ENCODE measurements at regions not wholly inside any gene's neighbourhood (a gene's known extent, or its start where the extent isn't known, plus 50 kb on each side); places are given as distances from the start of the nearest gene placed in this dataset.
"Not testable (repeated sequence)": the region's sequence is repeated elsewhere in the genome, so short reads cannot be mapped to it uniquely, and the experiment has no call there.

DNA sequence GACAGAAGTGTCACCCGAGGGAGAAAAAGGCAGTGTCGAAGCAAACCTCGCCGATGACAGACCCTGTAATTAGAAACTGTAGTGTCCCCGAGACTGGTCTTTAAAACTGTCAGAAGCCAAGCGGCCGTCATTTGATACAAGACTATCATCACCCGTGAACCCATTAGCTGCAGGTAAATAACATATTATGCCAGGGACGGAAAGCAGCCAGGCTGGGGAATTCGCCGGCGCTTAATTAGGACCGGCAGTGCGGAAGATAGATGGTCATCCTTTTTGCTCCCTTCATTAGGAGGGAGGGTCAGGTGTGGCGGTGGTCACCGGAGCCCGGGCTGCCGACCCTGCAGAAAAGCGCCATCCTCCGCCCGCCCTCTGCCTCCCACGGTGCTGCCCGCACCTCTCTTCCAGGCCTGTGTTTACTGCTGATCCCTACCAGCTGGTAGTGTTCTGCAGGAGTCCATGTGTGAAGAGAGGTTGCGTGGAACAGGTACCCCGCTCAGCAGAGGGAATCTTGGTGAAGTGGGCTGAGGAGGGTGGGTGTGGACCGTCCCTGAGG is 109.4 kb upstream of the GSE1 start:
- no peak for DNase-seq

DNA sequence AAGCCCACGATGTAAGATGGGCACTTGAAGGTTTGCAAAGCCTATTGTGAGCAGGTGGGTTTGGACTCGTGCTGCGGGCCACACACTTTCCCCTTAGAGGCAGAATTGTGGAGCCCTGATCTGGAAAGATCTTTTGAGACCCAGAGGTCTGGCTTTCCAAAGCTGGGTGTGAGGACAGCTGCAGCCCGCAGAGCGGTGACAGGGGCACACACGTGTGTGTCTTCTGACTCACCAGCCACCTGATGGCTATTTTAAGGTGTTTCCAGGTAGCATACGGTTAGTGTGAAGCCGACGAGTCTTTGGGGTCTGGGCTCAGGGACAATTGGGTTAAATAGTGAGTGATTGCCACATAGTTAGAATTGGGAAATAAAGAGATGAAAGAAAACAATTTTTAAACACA is 108.9 kb upstream of the GSE1 start:
- DNase-seq = no peak

DNA sequence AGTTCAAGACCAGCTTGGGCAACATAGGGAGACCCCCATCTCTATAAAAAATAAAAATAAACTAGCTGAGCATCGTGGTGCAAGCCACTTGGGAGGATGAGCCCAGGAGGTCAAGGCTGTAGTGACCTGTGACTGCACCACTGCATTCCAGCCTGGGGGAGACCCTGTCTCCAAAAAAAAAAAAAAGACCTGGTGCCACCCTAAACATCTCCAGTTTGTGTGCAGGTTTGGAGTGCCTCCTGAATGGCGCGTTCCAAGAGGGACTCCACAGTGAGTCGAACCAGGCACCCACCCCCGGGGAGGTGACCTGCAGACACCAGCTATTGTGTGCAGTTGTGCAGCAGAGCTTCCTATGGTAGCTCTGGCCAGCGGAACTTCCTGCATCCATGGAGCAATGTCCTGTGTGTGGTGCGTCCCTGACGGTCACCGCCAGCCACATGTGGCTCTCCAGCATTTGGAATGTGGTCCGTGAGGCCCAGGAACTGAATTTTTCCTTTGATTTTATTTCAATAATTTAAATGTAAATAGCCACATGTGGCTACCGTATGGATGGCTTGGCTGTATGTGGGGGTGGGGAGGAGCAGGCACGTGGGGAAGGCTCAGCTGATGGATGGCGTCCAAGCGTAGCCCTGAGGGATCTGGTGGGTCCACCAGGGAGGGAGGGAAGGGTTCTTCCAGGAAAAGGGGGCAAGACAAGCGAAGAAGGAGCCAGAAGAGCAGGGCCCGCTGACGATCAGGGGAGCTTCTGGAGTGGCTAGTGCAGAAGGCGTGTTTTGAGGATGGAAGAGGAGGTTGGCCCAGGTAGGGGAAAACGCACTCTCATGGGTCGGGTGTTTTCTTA is 107.1 kb upstream of the GSE1 start:
- DNase-seq = no peak

DNA sequence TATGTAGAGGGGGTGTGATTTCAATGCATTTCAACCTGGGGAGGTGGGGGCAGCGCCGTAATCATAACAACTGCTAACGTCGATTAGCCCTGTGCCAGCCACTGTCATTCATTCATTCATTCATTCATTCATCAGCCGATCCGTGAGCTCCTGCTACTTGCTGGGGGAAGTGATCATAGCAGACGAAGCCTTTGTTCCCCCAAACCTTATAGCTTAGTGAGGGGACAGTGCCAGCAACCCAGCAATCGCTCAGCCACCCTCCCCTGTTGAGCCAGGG is 106.5 kb upstream of the GSE1 start:
- DNase-seq = no peak

DNA sequence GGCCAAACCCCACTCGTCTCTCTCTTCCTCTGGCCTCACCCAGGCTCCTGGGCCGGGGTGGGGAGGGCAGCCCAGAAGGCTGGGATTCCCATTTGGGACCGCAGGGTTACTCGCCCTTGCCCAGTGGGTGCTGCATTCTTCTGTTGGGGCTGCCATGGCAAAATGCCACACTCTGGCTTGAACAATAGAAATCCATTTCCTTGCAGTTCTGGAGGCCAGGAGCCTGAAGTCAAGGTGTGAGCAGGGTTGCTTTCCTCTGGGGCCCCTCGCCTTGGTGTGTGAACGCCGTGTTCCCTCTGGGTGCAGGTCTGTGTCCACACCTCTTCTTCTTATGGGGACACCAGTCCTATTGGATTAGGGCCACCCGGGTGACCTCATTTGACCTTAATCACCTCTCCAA is 105.8 kb upstream of the GSE1 start:
- no peak for DNase-seq

DNA sequence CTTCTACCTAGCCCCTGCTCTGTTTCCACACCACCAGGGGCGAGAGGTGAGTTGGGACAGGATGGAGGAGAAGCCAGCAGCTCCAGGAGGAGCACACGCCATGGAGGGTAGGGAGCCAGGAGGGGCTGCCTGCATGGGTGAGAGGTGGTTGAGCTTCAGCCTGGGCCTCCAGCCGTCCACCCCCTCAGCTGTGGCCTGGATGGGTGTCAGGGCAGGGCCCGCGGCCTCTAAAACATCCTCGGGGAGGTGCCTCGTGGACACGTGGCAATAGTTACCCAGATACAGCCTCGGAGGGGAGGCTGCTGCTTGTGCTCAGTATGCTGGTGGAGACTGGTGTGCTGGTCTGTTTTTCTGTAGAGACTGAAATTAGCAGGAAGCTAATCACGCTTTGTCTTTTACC is 104.7 kb upstream of the GSE1 start:
- DNase-seq = no peak

DNA sequence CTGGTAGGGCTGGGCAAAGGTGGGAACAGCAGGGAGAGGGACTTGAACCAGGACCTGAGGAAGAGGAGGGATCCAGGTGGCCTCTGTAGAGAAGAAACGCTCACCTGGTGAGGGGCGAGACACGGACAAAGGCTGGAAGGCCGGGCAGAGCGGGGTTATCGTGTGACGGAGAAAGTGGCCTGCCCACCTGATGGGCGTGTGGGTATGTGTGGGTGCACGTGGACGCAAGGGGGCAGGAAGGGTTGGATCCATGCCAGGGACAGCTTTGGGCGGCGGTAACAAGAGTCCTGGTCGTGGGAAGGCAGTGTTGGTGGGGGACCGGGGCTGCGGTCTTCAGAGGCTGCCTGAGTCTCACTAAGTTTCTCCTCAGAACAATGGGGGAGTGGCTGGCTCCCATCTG is 104.1 kb upstream of the GSE1 start:
- DNase-seq = no peak

DNA sequence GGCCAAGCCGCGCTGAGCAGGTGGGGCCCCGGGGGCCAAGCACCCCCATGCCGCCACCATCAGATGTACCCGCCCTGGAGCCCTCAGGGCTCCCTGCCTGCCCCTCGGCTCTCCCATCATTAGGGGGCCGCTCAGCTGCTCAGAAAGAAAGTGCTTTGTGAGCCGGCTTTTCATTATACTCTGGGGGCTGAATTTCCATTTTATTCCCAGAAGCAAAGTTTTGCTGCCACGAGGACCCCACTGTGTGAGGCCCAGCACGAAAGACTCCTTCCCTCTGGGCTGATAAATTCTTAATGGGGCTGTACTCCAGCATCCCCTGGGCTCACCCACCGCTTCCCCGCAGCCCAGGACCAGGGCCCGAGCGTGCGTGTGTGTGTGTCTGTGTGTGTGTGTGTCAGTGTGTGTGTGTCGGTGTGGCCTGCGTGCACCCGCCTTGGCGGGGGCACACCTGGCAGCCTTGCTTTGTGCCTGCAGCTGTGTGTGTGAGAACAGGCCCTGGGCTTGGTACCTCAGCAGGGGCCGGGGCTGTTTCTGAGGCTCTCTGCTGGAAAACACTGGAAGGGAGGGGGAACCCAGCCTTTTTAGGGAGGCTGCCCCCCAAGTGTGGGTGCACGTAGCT is 103.0 kb upstream of the GSE1 start:
- no peak for DNase-seq

DNA sequence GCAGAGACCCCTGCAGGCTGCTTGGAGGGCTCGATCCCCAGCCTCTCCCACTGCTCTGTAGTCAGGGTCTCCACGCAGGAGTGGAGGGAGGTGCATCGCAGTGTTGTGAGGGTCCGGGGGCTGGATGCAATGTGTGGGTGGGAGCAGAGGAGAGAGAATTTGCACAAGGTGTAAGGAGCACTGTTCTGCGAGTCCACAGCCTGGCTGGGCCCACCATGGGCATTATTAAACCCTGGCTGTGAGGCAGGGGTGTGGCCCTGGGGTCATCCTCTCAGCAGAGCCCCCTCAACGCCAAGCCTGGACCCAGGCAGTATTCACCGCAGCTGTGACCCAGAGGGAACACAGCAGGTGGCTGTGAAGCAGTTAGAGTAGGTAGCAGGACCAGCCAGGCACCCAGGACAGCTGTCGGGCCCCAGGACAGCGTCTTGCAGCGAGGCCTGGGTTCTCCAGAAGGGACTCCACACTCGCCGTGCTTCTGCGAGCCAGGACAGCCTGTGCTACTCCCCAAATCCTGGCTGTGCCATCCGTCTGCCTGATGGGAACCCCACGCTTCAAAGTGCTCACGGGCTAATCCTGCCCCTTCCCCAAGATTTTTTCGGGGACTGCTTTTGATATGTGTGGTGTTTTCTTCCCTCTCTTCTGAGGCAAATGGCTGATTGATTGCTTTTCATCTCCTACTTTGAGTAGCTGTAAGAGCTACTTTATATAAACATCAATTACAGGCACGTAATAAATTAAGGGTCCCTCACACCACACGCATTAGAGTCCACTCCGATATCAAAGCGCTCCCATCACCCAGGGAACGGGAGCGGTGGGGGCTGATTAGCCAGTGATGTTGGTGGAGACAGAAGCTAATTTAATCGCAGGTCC is 100.9 kb upstream of the GSE1 start:
- no peak for DNase-seq

DNA sequence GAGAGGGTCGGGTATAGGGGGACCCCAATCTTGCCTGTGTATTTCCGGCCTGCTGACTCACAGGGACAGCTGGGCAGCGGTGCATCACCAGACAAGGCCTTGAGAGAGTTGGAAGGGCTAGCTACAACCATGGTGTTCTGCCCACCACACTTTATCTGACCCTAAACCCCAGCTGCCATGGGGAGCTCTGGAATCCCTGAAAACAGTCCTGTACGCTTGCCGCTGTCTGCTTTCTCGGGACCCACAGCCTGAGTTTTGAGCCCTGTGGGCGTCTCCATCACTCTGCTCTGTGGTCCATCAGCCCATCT is 100.4 kb upstream of the GSE1 start:
- no peak for DNase-seq

DNA sequence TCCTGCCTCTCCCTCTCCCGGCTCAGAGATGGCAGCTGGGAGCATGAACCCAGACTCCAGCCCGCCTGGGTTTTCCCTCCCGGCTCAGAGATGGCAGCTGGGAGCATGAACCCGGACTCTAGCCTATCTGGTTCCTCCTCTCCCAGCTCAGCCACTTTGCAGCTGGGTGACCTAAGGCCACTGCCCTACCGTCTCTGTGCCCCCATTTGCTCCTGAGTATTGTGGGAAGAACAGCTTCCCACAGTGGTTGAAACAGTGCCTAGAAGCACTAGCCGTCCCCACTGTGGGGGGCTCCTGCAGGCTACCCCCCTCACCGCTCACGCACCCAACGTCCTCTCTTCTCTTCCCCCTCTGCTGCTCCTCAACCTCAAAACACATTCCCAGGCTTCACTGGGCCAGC is 99.9 kb upstream of the GSE1 start:
- DNase-seq = no peak

DNA sequence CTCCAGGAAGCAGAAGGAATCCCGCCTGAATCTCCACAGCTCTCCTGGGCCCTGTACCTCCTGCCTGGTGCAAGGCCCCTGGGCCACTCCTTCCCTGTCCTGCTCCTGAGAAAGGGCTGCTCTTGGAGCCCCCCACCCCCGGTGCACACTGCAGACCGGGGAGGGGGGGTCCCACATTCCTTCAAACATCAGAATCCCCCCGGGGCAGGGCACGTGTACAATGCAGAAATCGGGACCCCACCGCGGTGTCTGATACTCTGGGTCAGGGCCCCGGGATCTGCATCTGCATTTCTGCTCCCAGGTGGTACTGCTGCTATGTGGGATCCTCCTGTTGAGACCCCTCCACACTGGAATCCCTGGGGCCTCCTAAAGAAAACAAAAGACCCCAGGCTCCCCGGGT is 99.5 kb upstream of the GSE1 start:
- DNase-seq = no peak

DNA sequence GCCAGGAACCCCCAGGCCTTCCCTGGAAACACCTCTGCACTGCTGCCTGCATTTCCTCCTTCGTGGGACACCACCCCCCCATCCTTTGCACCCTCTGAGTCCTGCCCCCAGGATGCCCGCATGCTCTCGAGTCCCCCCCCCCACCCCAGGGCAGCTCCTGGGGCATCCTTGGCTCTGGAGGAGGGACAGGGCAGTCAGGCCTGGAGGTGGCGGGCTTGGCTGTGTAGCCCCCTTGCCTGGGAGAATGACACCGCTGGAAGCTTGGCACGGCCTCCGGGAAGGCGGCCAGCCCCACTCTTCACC is 98.9 kb upstream of the GSE1 start:
- no peak for DNase-seq

DNA sequence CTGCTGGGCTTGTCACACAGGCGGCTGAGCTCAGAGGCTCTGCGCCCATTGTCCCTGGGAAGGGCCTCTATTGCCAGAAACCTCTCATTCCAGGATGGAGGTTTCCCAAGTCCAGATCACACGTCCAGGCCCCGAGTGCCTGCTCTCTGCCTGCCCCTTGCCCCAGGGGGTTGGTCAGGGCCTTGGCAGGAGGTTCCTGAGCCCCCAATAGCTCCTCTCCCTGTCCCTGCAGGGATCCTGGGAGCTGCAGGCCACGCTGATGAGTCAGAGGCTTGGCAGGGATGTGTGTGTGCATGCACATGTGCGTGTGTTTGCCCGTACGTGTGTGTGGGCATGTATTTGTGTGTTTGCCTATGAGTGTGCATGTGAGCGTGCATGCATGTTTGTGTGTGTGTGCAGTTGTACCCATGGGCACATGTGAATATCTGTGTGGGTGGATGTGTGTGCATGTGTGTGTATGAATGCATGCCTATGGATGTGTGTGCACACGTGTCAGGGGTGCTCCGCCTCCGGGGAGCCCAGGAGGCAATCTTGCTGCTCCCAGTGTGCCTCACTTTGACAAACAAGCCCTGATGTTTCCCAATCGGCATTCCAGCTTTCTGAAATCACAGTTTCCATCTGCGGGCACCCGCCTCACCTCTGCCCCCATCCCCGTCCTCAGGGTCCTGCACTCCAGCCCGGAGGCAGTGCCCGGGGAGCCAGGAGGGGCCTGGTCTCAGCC is 98.4 kb upstream of the GSE1 start:
- no peak for DNase-seq

DNA sequence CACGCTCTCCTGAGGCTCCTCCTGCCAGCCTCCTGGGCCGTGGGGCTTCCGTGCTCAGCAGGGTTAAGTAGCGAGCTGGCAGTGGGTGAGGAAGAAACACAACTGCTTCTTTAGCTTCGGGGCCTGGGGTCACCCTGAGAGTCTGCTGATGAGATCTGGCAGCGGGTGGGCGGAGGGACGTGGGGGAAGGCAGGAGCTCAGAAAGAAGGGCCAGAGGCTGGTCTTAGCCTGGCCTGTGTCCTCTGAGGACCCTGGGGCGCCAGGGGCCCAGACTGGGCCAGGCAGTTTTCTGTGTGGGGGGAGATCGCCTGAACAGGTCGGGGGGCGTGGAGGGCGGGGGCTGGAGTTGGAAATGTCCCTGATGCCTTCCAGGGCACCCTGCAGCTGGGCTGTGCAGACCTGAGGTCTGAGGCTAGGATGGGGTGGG is 97.8 kb upstream of the GSE1 start:
- DNase-seq = no peak

DNA sequence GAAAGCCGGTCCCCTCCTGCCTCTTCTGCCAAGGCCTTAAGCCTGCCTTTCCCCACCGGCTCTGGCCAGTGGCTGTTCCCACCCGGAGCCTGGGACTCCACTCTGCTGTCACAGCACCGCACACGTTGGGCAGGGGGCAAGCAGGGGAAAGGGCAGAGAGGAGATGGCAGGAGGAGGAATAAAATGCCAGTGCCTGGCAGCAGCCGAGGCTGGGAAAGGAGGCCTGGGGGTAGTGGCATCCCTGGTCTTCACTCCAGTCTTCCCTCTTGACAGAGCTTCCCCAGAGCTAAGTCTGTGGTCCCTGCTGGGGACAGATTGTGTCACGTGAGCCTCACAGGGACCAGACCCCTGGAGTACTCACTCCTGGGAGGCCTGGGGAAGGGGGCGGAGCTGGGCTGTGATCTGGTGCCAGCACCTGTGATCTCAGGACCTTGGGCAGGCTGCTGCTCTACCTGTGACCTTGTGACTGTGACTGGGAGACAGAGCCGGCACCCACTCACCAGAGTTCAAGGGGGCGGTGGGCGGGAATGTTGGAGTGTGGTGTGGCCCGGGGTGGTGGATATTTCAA is 97.2 kb upstream of the GSE1 start:
- DNase-seq = no peak

DNA sequence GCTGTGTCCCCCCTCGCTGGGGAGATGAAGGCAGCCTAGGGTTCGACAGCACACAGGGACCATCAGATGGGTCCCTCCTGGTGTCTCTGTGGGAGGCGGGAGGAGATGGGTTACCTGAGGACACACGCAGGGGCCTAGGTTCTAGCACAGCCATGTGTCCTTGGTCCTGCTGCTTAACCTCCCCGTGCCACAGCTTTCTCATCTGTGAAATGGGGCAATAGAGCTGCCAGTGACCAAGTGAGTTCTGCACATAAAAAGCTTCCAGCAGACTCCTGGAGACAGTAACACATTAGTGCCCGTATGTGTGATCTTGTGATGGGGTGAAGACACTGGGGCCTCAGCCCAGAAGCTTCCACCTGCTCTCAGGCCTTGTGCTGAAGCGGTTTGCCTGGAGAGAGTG is 96.0 kb upstream of the GSE1 start:
- no peak for DNase-seq

DNA sequence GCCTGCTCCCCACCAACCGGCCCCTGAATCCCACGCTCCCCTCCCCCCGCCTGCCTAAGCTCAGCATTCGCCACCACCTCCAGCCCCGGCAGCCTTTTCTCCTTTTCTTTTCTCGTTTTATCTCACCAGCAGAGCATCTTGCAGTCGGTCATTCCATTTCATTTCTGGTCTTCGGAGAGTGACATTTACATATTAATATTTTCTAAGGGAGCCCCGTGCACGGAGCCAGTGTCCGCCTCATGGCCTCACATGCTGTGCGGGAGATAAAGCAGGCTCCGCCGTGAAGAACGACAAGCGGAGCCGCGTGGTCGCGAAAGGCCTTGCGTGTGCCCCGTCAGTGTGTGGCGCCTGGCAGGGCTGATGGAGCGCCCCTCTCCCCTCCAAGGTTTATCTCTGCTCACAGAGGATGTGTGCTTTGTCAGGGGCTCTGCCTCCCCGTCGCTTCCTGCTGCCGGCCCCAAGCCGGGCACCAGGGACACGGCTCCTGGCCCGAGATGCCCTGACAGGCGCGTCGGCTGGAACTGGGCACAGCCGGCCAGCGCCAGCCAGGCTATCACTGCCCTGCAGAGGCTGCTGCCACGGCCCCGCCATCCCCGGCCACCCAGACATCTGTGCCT is 95.5 kb upstream of the GSE1 start:
- DNase-seq = no peak

DNA sequence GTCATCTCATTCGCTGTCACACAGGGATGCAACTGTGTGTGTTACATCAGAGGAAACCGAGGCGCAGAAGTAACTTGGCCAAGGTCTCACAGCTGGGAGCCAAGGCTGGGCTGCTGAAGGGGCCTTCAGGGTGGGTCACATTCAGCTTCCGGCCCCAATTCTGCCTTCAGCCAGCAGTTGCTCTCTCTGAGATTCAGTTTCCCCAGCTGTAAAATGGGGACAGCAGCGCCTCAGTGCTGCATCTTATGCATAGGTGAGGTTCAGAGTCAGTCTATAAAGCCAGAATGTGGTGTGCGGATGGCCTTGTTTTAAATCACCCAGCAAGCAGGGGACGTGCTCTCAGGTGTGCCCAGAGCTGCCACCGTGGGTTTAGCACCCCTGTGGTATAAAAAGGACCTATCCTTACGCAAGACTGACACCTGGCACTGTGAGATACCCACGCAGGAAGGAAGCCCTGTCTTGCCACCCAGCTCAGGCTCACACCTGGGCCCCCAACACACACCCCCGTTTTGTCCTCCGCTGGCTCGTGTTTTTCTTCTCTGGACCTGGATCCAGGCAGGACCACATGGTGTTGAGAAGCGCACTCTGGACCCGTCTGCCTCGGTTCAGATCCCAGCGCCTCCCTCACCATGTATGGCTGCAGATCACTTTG is 94.6 kb upstream of the GSE1 start:
- DNase-seq = no peak

DNA sequence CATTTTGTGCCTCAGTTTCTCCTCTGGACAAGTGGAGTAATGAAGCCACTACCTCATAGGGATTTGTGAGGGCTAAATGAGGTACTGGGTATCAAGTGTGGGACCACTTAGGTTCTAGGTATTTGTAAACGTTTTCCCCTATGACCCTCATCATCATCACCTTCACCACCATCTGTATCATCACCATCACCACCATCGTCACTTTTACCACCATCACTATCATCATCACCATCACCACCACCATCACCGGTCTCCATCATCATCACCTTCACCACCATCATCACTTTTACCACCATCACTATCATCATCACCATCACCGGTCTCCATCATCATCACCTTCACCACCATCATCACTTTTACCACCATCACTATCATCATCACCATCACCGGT is 94.1 kb upstream of the GSE1 start:
- not testable (repeated sequence) for DNase-seq

DNA sequence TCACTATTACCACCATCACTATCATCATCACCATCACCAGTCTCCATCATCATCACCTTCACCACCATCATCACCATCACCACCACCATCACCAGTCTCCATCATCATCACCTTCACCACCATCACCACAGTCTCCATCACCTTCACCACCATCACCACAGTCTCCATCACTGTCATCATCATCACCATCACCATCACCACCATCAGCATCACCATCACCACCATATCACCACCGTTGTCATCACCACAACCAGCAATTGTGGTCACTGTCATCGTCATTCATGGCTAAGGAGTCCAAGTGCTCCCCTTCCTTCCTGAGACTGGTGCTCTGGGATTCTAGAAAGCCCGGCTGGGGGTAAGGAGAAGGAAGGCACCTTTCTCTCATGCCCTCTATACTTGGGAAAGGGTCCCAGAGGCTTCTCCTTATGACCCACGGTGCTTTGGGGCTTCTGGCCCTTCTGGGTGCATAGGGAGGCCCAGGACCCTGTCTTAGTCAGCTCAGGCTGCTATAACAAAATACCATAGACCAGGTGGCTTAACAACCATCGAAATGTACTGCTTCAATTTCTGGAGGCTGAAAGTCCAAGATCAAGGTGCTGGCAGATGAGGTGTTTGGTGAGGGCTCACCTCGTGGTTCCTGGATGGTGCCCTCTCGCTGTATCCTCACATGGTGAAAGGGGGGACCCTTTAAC is 93.4 kb upstream of the GSE1 start:
- no peak for DNase-seq
